Nucleus accumbens (tissue), 56 donors: ENCODE measurements at regions not wholly inside any gene's neighbourhood (a gene's known extent, or its start where the extent isn't known, plus 50 kb on each side); places are given as distances from the start of the nearest gene placed in this dataset.
"Not testable (repeated sequence)": the region's sequence is repeated elsewhere in the genome, so short reads cannot be mapped to it uniquely, and the experiment has no call there.

Source experiments
- DNase-seq, 56 donors: peaks; one replicate each; lab custom pipeline; 2025; lab: John Stamatoyannopoulos, UW

- no peak for DNase-seq
Observed at GRCh38 chr14:62455446-62455845, 589.8 kb downstream of the KCNH5 start.

GRCh38 chr14:62462988-62463387, 582.3 kb downstream of the KCNH5 start:
- DNase-seq: no peak

DNA sequence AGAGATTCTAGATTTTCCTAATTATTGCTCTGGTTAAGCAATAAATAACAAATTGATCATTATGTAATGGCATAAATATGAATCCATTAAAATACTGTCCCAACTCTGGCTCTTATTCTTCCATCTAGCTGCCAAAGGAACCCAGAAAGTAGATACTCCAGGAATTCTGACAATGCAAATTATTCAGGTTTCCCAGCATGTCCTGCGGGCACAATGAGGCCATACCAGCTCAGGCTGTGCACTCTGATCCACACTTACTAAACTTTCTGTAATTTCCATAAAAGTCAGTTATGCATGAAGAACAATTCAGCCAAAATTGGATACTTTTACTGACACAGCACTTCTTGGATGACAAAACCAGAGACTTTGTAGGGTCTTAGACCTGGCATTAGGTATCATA, 576.3 kb downstream of the KCNH5 start:
- no peak for DNase-seq

DNA sequence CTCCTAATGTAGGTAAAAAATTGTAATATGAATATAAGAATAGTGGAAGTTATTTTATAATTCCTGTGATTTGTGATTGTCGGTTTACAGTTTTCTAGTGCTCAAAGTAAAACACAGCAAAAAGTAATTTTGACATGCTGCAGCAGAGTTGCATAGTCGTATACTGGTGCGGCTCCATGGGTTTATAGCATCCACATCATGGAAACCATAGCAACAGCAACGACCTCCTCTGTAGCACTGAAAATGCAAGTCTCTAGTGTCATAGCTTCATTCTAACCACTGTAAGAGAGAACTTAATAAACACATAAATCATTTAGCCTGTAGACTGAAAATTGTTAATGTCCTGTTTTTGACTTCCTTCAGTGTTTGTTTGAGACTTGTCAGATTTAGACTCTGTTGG, 574.3 kb downstream of the KCNH5 start:
- no peak for DNase-seq

DNA sequence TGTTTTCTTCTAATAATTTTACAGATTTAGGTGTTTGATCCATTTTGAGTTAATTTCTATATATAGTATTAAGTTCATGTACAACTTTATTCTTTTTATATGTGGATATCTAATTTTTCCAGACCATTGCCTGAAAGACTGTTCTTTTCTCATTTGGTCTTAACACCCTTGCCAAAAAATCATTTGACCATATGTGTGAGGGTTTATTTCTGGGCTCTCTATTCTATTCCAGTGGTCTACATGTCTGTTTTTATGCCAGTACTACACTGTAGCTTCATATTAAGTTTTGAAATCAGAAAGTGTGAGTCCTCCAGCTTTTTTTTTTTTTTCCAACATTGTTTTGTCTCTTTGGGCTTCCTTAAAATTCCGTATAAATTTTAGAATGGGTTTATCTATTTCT, 554.1 kb downstream of the KCNH5 start:
- DNase-seq: no peak

- DNase-seq: no peak
Observed at GRCh38 chr14:62497708-62498107, 547.5 kb downstream of the KCNH5 start.

GRCh38 chr14:62501021-62501750, 544.1 kb downstream of the KCNH5 start:
- no peak for DNase-seq

- DNase-seq: no peak
Observed at GRCh38 chr14:62505045-62505444, 540.2 kb downstream of the KCNH5 start.

DNA sequence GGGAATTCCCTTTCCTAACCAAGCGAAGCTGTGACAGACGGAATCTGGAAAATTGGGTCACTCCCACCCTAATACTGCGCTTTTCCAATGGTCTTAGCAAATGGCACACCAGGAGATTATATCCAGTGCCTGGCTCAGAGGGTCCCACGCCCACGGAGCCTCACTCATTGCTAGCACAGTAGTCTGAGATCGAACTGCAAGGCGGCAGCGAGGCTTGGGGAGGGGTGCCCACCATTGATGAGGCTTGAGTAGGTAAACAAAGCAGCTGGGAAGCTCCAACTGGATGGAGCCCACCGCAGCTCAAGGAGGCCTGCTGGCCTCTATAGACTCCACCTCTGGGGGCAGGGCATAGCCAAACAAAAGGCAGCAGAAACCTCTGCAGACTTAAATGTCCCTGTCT, 523.9 kb downstream of the KCNH5 start:
- not testable (repeated sequence) for DNase-seq

DNA sequence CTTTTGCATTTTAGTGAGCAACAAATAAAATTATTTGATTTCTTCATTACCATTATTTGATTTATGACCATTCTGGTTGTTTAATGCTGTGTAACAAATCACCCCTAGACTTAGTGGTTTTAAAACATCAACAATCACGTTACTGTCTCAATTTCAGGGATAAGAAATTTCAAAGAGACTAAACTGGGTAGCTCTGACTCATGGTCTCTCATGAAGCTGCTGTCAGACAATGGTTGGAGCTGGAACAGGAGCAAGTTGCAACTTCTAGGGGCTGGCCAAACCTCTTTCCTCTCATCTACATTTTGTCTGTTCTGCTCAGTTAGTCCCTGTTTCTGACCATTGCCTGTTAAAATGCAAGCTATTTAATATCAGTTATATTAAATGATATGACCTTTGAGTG, 517.0 kb downstream of the KCNH5 start:
- no peak for DNase-seq

DNA sequence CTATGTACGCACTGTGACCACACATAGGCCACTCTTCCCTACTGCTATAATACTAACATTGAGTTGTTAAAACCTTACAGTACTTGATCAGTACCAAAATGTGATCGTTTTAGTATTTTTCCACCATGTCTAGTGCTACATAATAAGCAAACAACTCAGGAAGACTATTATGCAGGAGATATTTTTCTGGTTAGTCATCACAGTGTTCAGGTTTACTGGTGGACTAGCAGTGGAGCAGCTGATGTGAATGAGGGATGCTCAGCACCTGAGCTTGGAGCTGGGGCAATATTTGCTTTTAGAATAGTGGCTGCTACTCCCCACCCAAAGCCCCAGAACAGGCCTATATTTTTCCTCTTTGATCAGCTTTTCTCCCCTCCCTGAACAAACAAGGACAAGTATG, 513.1 kb downstream of the KCNH5 start:
- no peak for DNase-seq

DNA sequence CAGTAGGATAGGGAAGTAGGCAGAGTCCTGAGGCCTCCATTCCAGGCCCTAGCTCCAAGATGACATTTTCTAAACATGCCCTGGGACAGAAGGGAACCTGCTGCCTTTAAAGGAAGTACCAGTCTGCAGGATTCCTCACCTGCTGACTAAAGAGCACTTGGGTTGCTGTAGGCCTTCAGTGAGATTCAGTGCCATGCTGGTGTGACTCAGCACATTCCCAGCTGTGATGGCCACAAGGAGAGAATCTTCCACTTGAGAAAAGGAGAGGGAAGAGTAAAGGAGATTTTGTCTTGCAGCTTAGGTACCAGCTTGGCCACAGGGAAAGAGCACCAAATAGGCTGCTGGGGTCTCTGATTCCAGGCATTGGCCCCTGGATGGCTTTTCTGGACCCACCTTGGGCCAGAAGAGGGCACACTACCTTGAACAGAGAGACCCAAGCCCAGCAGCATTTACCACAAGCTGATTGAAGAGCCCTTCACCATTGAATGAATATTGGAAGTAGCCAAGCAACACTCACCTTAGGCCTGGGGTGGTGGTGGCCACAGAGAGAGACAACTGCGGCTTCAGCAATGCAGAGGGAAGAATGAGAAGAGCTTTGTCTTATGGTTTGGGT, 498.3 kb downstream of the KCNH5 start:
- DNase-seq: no peak

DNA sequence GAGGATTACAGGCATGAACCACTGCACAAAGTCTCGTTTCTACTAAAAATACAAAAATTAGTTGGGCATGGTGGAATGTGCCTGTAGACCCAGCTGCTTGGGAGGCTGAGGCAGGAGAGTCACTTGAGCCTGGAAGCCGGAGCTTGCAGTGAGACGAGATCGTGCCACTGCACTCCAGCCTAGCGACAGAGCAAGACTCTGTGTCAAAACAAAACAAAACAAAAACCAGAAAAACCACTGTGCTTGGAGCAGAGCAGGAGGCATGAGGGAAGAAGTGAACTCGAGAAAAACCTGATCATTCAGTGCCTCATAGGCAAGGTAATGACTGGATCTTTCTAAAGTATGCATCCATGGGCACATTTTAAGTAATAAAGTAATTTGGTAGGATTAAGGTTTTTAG, 487.8 kb downstream of the KCNH5 start:
- DNase-seq: no peak

DNA sequence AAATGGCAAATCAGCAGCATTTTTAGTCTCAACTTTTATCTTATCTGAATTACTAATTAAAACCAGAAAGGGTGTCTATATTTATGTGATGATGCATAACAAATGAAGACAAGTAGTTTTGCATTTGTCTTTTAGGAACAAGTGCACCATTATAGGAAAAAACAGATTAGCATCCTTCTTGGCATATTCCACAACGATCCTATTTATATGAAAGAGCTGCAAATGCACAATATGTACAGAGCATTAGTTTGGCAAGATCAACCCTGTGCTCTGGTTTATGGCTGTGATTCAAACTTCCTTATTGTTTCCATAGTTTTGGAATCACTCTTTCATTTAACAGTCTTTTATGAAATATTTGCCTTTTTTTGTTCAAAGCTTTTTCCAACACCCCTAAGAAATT, 486.8 kb downstream of the KCNH5 start:
- no peak for DNase-seq

GRCh38 chr14:62585247-62585646, 460.0 kb downstream of the KCNH5 start:
- no peak for DNase-seq

DNA sequence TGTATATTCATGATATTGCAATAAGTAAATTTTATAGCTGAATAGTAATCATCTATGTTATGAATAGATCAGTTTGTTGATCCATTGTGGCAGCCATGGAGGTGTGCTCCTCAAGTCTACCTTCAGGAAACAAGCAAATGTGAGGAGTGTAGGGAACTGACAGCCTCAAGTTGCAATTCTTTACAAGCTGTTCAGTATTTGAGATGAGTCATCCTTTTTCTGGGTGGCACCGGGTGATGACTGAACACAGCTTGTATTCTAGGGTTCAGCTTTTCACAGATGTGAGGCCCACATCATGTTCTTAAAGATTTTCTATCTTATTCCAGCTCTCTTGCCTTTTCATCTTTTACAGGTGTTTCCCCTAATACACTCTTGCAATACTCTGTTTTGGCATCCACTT, 452.4 kb downstream of the KCNH5 start:
- peak in 6 of 56 donors; percentile 0 to 15 (median 2) for DNase-seq

DNA sequence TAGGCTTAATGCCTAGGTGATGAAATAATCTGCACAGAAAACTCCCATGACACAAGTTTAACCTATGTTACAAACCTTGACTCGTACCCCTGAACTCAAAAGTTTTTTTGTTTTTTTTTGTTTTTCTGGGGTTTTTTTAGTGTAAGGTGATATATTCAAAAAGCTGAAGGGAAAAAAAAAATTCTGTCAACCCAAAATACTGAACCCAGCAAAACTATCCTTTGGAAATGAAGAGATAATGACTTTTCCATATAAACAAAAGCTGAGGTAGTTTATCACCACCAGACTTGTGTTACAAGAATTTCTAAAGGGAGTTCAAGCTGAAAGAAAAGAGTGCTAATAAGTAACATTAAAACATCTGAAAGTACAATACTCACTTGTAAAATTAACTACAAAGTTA, 448.1 kb downstream of the KCNH5 start:
- DNase-seq: no peak

DNA sequence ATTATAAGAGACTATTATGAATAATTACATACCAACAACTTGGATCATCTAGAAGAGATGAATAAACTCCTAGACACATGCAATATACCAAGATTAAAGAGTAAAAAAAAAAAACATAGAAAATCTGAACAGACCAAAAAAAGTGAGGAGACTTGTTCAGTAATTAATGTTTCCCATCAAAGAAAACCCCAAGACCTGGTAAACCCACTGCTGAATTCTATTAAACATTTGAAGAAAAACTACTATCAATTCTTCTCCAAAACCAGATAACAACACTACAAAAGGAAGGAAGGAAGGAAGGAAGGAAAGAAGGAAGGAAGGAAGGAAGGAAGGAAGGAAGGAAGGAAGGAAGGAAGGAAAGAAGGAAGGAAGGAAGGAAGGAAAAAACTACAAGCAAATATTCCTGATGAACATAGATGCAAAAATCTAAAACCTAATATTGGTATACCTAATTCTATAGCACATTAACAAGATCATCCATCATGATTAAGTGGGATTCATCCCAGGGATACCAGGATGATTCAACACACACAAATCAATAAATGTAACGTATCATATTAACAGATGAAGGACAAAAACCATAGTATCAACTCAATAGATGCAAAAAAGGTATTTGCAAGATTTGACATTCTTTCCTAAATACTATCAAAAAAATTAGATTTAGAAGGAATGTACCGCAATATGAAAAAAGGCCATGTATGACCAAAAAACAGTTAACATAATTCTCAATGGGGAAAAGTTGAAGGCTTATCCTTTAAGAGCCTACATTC, 445.5 kb downstream of the KCNH5 start:
- no peak for DNase-seq

- no peak for DNase-seq
Observed at GRCh38 chr14:62602712-62603111, 442.5 kb downstream of the KCNH5 start.

DNA sequence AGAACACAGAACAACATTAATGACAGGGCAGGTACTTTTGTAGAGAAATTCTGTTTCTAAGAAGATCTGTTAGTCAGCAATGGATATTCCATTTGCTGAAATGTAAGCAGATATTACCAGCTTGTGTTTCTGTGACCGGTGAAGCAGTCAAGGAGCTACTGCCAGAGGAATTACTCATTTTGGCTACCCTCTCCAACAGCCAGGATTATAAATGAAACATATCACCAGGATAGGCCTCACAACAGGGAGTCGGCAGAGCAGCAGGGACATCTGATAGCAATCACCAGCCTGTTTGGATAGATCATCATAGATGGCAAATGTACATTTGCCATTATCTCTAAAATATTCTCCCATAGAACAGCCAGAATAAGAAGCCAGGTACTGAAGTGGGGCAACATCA, 440.7 kb downstream of the KCNH5 start:
- no peak for DNase-seq

DNA sequence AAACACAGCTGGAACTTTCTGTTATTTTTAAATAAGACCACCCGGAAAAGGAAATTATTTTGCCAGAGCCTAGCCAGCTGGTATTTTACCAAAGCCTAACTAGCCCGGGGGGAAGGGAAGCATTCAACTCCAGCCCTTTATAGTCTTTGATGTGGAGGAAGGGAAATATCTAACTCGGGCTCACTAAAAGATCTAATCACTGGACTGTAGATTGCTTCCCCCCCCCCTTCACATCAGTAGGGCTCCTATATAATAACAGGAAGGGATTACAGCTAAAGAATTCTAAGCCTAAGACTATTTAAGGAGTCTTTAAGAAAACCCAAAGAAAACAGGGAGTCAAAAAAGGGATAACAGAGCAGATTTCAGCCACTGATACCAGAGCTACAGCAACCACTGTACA, 431.1 kb downstream of the KCNH5 start:
- no peak for DNase-seq

DNA sequence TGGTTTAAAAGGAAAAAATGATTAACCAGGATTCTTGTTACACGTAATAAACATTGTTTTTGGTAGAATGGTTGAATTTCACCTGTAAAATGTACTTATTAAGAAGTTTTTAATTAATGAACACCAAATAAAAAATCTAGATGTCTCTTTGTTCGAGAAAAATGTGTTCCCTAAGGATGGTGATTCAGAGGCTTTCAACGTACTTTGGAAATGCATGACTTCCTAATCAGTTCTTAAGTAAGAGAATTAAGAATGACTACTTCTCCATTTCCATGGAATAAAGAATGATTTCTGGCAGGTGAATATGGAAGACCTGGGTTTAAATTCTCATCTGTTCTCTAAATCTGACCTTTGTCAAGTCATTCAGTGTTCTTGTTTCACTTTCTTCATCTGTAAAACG, 428.6 kb downstream of the KCNH5 start:
- DNase-seq: no peak
